H9 (cell line): ENCODE measurements at regions not wholly inside any gene's neighbourhood (a gene's known extent, or its start where the extent isn't known, plus 50 kb on each side); places are given as distances from the start of the nearest gene placed in this dataset.

Experiments
- DNase-seq: peaks from one replicate; pipeline ENCODE4 v3.0.0-alpha.2; 2017
- H2AFZ ChIP-seq: one replicate; pipeline ENCODE4 v1.6.1; 2013; ENCODE audit warnings: mild to moderate bottlenecking, low read length, control low read depth, moderate library complexity
- H2AK5ac ChIP-seq: 2 replicates; pipeline ENCODE4 v1.6.1; 2013; ENCODE audit warnings: low read length, control low read depth, mixed read lengths; ENCODE audit not compliant: insufficient read length
- H2BK120ac ChIP-seq: one replicate; pipeline ENCODE4 v1.6.1; 2013; ENCODE audit warnings: low read depth, mild to moderate bottlenecking, low read length, control low read depth, inconsistent platforms; ENCODE audit not compliant: poor library complexity, severe bottlenecking
- H2BK12ac ChIP-seq: 2 replicates; pipeline ENCODE4 v1.6.1; 2013; ENCODE audit warnings: low read length, control low read depth, mixed read lengths, low read depth; ENCODE audit not compliant: insufficient read length
- H2BK15ac ChIP-seq: 2 replicates; pipeline ENCODE4 v1.6.1; 2013; ENCODE audit warnings: low read depth, low read length, control low read depth
- H2BK20ac ChIP-seq: one replicate; pipeline ENCODE4 v1.6.1; 2013; ENCODE audit warnings: low read depth, mild to moderate bottlenecking, low read length, control low read depth, inconsistent platforms; ENCODE audit not compliant: poor library complexity, severe bottlenecking
- H2BK5ac ChIP-seq: 2 replicates; pipeline ENCODE4 v1.6.1; 2013; ENCODE audit warnings: low read length, control low read depth, mixed read lengths; ENCODE audit not compliant: insufficient read length
- H3K14ac ChIP-seq: 2 replicates; pipeline ENCODE4 v1.6.1; 2013; ENCODE audit warnings: low read length, control low read depth; ENCODE audit not compliant: insufficient read depth
- H3K18ac ChIP-seq: 2 replicates; pipeline ENCODE4 v1.6.1; 2013; ENCODE audit warnings: low read depth, mild to moderate bottlenecking, mixed read lengths, low read length, control low read depth; ENCODE audit not compliant: insufficient read length
- H3K23ac ChIP-seq: 2 replicates; pipeline ENCODE4 v1.6.1; 2013; ENCODE audit warnings: low read length, control low read depth, mixed read lengths, low read depth; ENCODE audit not compliant: insufficient read length
- H3K23me2 ChIP-seq: 2 replicates; pipeline ENCODE4 v1.6.1; 2013; ENCODE audit warnings: low read depth, mild to moderate bottlenecking, mixed read lengths, low read length, control low read depth; ENCODE audit not compliant: insufficient read length, poor library complexity, severe bottlenecking
- H3K27ac ChIP-seq: 2 replicates; pipeline ENCODE4 v1.5.1; 2013; ENCODE audit warnings: low read length, control low read depth, mixed read lengths, low read depth; ENCODE audit not compliant: insufficient read length
- H3K27me3 ChIP-seq: 2 replicates; pipeline ENCODE4 v1.6.1; 2013; ENCODE audit warnings: low read length, control low read depth, inconsistent platforms; ENCODE audit not compliant: insufficient read depth
- H3K4ac ChIP-seq: 2 replicates; pipeline ENCODE4 v1.6.1; 2013; ENCODE audit warnings: low read depth, mild to moderate bottlenecking, control low read depth, inconsistent platforms, low read length, moderate library complexity
- H3K4me1 ChIP-seq: 2 replicates; pipeline ENCODE4 v1.6.1; 2013; ENCODE audit warnings: low read length, control low read depth, inconsistent platforms; ENCODE audit not compliant: insufficient read depth
- H3K4me2 ChIP-seq: 2 replicates; pipeline ENCODE4 v1.6.1; 2013; ENCODE audit warnings: low read length, control low read depth, mixed read lengths; ENCODE audit not compliant: insufficient read length, insufficient read depth
- H3K56ac ChIP-seq: 2 replicates; pipeline ENCODE4 v1.6.1; 2013; ENCODE audit warnings: low read depth, mild to moderate bottlenecking, mixed read lengths, low read length, control low read depth; ENCODE audit not compliant: insufficient read length
- H3K79me1 ChIP-seq: 2 replicates; pipeline ENCODE4 v1.6.1; 2013; ENCODE audit warnings: low read depth, mild to moderate bottlenecking, moderate library complexity, low read length, control low read depth, inconsistent platforms; ENCODE audit not compliant: insufficient read depth, poor library complexity, severe bottlenecking
- H3K79me2 ChIP-seq: 2 replicates; pipeline ENCODE4 v1.6.1; 2013; ENCODE audit warnings: low read length, control low read depth, inconsistent platforms; ENCODE audit not compliant: insufficient read depth
- H3K9ac ChIP-seq: 2 replicates; pipeline ENCODE4 v1.6.1; 2013; ENCODE audit warnings: low read length, control low read depth, mixed read lengths; ENCODE audit not compliant: insufficient read length; ENCODE audit errors: extremely low read depth
- H3K9me3 ChIP-seq: one replicate; pipeline ENCODE4 v1.6.1; 2013; ENCODE audit warnings: low read depth, low read length, inconsistent platforms; ENCODE audit not compliant: control insufficient read depth
- H3T11ph ChIP-seq: one replicate; pipeline ENCODE4 v1.6.1; 2013; ENCODE audit warnings: mild to moderate bottlenecking, low read length, control low read depth, inconsistent platforms
- H4K20me1 ChIP-seq: one replicate; pipeline ENCODE4 v1.6.1; 2013; ENCODE audit not compliant: control insufficient read depth, insufficient read length, insufficient read depth
- H4K5ac ChIP-seq: 2 replicates; pipeline ENCODE4 v1.6.1; 2013; ENCODE audit warnings: low read depth, mild to moderate bottlenecking, mixed read lengths, low read length, control low read depth; ENCODE audit not compliant: insufficient read length
- H4K8ac ChIP-seq: replicated peaks from 2 replicates; pipeline ENCODE4 v1.6.1; 2013; ENCODE audit warnings: low read length, control low read depth, mixed read lengths, low read depth; ENCODE audit not compliant: insufficient read length
- H4K91ac ChIP-seq: 2 replicates; pipeline ENCODE4 v1.6.1; 2013; ENCODE audit warnings: low read depth, mild to moderate bottlenecking, moderate library complexity, mixed read lengths, low read length, control low read depth; ENCODE audit not compliant: insufficient read length
- H3K27ac Mint-ChIP-seq, 3 experiments: 2 replicates in 2 of 3; 3 replicates in 1 of 3; pipeline ENCODE4 v1.8.0; 2020 to 2021; ENCODE audit warnings: mixed read lengths in 3 of 3, mild to moderate bottlenecking in 1 of 3, moderate library complexity in 1 of 3
- H3K27me3 Mint-ChIP-seq: 2 replicates; pipeline ENCODE4 v1.8.0; 2021; ENCODE audit warnings: low read depth, mild to moderate bottlenecking, moderate library complexity, mixed read lengths
- H3K36me3 Mint-ChIP-seq, 3 experiments: 2 replicates in 2 of 3; 3 replicates in 1 of 3; pipeline ENCODE4 v1.8.0; 2020 to 2021; ENCODE audit warnings: low read depth in 3 of 3, mixed read lengths in 3 of 3; ENCODE audit not compliant: insufficient read depth in 1 of 3
- H3K4me1 Mint-ChIP-seq, 2 experiments: 2 replicates each; pipeline ENCODE4 v1.8.0; 2020; ENCODE audit warnings: mixed read lengths in 2 of 2
- H3K4me3 Mint-ChIP-seq, 2 experiments: 2 replicates in 1 of 2; 3 replicates in 1 of 2; pipeline ENCODE4 v1.8.0; 2020 to 2021; ENCODE audit warnings: mild to moderate bottlenecking in 2 of 2, mixed read lengths in 2 of 2, moderate library complexity in 1 of 2
- H3K9me3 Mint-ChIP-seq, 2 experiments: 2 replicates in 1 of 2; 3 replicates in 1 of 2; pipeline ENCODE4 v1.8.0; 2020; ENCODE audit warnings: mild to moderate bottlenecking in 2 of 2, mixed read lengths in 2 of 2, moderate library complexity in 1 of 2
- CTCF ChIP-seq: fragments of 200-600 bp; sonication (generic); conservative IDR thresholded peaks from 3 replicates; pipeline ENCODE4 v1.8.0; 2021; ENCODE audit warnings: antibody characterized with exemption, mild to moderate bottlenecking
- WGBS: extraction: QIAGEN DNeasy Blood & Tissue Kit; methylation state at CpG from one replicate; pipeline ENCODE4 v1.1.7; 2013; ENCODE audit warnings: missing lambda C conversion rate, low lambda C conversion rate, mixed read lengths; ENCODE audit not compliant: insufficient read length; ENCODE audit errors: extremely low coverage; 5-methylcytosine and 5-hydroxymethylcytosine counted together

GRCh38 chr14:28673056-28673455 lies 93.5 kb upstream of the FOXG1 start:
- H4K20me1 ChIP-seq, result no peaks in the 10 kb centered on the region
- WGBS, result no CpG with 5 or more reads among the region's 4 CpGs
- no peak overlapping the region for H2BK5ac ChIP-seq
- H3K79me1 ChIP-seq, result no peaks in the 10 kb centered on the region
- H3K27me3 ChIP-seq, result no peaks in the 10 kb centered on the region
- no peak overlapping the region for H4K5ac ChIP-seq
- H3K4me1 Mint-ChIP-seq, result peaks cover 0 to 2% of the 10 kb centered on the region in 2 experiments; a peak in 1 of 4 replicates
- H2AK5ac ChIP-seq, result no peak overlapping the region
- no peak overlapping the region for H2BK120ac ChIP-seq
- no peak for DNase-seq
- TF ChIP-seq CTCF, result no peak
- H3K14ac ChIP-seq, result no peak overlapping the region
- H3K9ac ChIP-seq, result no peak overlapping the region
- H3K27ac Mint-ChIP-seq, result no peak overlapping the region
- H3T11ph ChIP-seq, result no peak overlapping the region
- no peak overlapping the region for H3K23ac ChIP-seq
- H2BK15ac ChIP-seq, result no peak overlapping the region; the same call in 1 of the 2 replicates
- no peak overlapping the region for H3K4me2 ChIP-seq
- H3K9me3 ChIP-seq, result no peaks in the 10 kb centered on the region
- no peaks in the 10 kb centered on the region for H3K79me2 ChIP-seq
- H3K4me1 ChIP-seq, result no peaks in the 10 kb centered on the region
- H3K9me3 Mint-ChIP-seq, result no peaks in the 10 kb centered on the region
- H4K8ac ChIP-seq, result no peak overlapping the region
- no peaks in the 10 kb centered on the region for H3K27me3 Mint-ChIP-seq
- H3K23me2 ChIP-seq, result no peaks in the 10 kb centered on the region
- H2BK20ac ChIP-seq, result no peak overlapping the region
- no peak overlapping the region for H3K4me3 Mint-ChIP-seq
- no peak overlapping the region for H2AFZ ChIP-seq
- H3K18ac ChIP-seq, result no peak overlapping the region
- H4K91ac ChIP-seq, result no peak overlapping the region
- H3K56ac ChIP-seq, result no peak overlapping the region
- no peak overlapping the region for H2BK12ac ChIP-seq
- H3K4ac ChIP-seq, result no peak overlapping the region
- no peak overlapping the region for H3K27ac ChIP-seq
- H3K36me3 Mint-ChIP-seq, result no peaks in the 10 kb centered on the region; a peak in 1 of 7 replicates
